OCI-LY3 (cell line): ENCODE measurements at regions not wholly inside any gene's neighbourhood (a gene's known extent, or its start where the extent isn't known, plus 50 kb on each side); places are given as distances from the start of the nearest gene placed in this dataset.

ENCODE experiments used
- EZH2phosphoT487 ChIP-seq: fragments of 200-600 bp; shearing (Covaris generic); IDR thresholded peaks from 2 replicates; pipeline ENCODE4 v1.6.1; 2018; ENCODE audit warnings: antibody characterized with exemption, mixed run types, low read depth
- TF ChIP-seq, protein P1 (sequence below): fragments of 200-600, 300-600 bp; sonication (generic); IDR thresholded peaks from 2 replicates; pipeline ENCODE4 v1.5.1; 2014; ENCODE audit warnings: antibody characterized with exemption, low read length, low read depth

DNA sequence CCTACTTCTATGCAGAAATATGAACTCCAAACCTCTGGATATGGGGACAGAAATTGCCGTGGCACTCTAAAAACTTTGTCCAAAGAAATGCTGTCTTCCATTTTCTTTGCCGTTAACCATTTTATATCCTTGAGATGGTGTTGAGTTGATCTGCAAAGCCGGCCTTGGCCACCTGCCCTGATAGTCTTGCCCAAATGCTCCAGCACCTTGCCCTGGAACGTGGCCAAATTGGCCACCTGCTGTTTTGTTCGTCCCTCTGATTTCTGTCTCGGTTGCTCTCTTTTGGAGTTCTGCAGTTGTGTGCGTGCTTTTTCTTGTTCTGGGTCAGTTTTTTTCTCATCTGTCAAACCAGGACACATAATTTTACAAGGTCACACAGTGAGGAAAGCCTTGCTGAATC lies 239.7 kb upstream of the GMDS start:
- TF ChIP-seq, protein P1, sequence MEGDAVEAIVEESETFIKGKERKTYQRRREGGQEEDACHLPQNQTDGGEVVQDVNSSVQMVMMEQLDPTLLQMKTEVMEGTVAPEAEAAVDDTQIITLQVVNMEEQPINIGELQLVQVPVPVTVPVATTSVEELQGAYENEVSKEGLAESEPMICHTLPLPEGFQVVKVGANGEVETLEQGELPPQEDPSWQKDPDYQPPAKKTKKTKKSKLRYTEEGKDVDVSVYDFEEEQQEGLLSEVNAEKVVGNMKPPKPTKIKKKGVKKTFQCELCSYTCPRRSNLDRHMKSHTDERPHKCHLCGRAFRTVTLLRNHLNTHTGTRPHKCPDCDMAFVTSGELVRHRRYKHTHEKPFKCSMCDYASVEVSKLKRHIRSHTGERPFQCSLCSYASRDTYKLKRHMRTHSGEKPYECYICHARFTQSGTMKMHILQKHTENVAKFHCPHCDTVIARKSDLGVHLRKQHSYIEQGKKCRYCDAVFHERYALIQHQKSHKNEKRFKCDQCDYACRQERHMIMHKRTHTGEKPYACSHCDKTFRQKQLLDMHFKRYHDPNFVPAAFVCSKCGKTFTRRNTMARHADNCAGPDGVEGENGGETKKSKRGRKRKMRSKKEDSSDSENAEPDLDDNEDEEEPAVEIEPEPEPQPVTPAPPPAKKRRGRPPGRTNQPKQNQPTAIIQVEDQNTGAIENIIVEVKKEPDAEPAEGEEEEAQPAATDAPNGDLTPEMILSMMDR = no peak
- no peak for TF ChIP-seq EZH2phosphoT487
